NCI-H146 treated with DMSO at 0.1 percent for 48 hours (cell line): ENCODE measurements at regions not wholly inside any gene's neighbourhood (a gene's known extent, or its start where the extent isn't known, plus 50 kb on each side); places are given as distances from the start of the nearest gene placed in this dataset.

ENCODE experiments used
- DNase-seq: peaks from one replicate; lab custom pipeline; 2025; ENCODE audit not compliant: unreplicated experiment; lab: John Stamatoyannopoulos, UW

GRCh38 chr3:117681619-117682018 lies 972.0 kb downstream of the TUSC7 start:
- no peak for DNase-seq

- DNase-seq: no peak
These were observed 977.5 kb downstream of the TUSC7 start for GRCh38 chr3:117687096-117687495.

- no peak for DNase-seq
These were observed 979.0 kb downstream of the TUSC7 start for GRCh38 chr3:117688583-117688982.

GRCh38 chr3:117691526-117691925 lies 981.9 kb downstream of the TUSC7 start:
- DNase-seq: no peak

GRCh38 chr3:117692416-117692995 lies 982.9 kb downstream of the TUSC7 start:
- DNase-seq: no peak

GRCh38 chr3:117695321-117695720 lies 985.7 kb downstream of the TUSC7 start:
- no peak for DNase-seq

- DNase-seq: no peak
These were observed 986.5 kb downstream of the TUSC7 start for GRCh38 chr3:117695871-117696645.

GRCh38 chr3:117696851-117697407 lies 987.4 kb downstream of the TUSC7 start:
- DNase-seq: no peak

GRCh38 chr3:117699058-117699457 lies 989.5 kb downstream of the TUSC7 start:
- no peak for DNase-seq

- no peak for DNase-seq
These were observed 991.2 kb downstream of the TUSC7 start for GRCh38 chr3:117700573-117701360.

GRCh38 chr3:117705011-117705410 lies 995.4 kb downstream of the TUSC7 start:
- DNase-seq: no peak

GRCh38 chr3:117706037-117706436 lies 996.5 kb downstream of the TUSC7 start:
- DNase-seq: no peak

GRCh38 chr3:117706756-117707155 lies 997.2 kb downstream of the TUSC7 start:
- DNase-seq: no peak

GRCh38 chr3:117708601-117709000 lies 999.0 kb downstream of the TUSC7 start:
- DNase-seq: no peak

GRCh38 chr3:117709108-117709507 lies 999.5 kb downstream of the TUSC7 start:
- no peak for DNase-seq

GRCh38 chr3:117710501-117710900 lies 1000.9 kb downstream of the TUSC7 start:
- no peak for DNase-seq

GRCh38 chr3:117719316-117719926 lies 1009.8 kb downstream of the TUSC7 start:
- peak; percentile 20 for DNase-seq

- no peak for DNase-seq
These were observed 1012.3 kb downstream of the TUSC7 start for GRCh38 chr3:117721866-117722265.

- no peak for DNase-seq
These were observed 1013.3 kb downstream of the TUSC7 start for GRCh38 chr3:117722856-117723255.

- DNase-seq: no peak
These were observed 1014.2 kb downstream of the TUSC7 start for GRCh38 chr3:117723825-117724224.

- DNase-seq: no peak
These were observed 1015.7 kb downstream of the TUSC7 start for GRCh38 chr3:117725314-117725713.
